Suppressor macrophage (primary cell): ENCODE measurements at regions not wholly inside any gene's neighbourhood (a gene's known extent, or its start where the extent isn't known, plus 50 kb on each side); places are given as distances from the start of the nearest gene placed in this dataset.
"Not testable (repeated sequence)": the region's sequence is repeated elsewhere in the genome, so short reads cannot be mapped to it uniquely, and the experiment has no call there.

ENCODE experiments used
- DNase-seq, 4 experiments: peaks; one replicate each; pipeline ENCODE4 v3.0.0-alpha.2; 2020 to 2022

GRCh38 chr21:20016435-20017005, 981.7 kb upstream of the NCAM2 start:
- DNase-seq: no peak

- no peak for DNase-seq
Observed at GRCh38 chr21:20020026-20020425, 978.2 kb upstream of the NCAM2 start.

GRCh38 chr21:20023193-20023592, 975.0 kb upstream of the NCAM2 start:
- DNase-seq: no peak

GRCh38 chr21:20024741-20025140, 973.5 kb upstream of the NCAM2 start:
- no peak for DNase-seq

GRCh38 chr21:20026543-20026942, 971.7 kb upstream of the NCAM2 start:
- DNase-seq: no peak

GRCh38 chr21:20030390-20030789, 967.8 kb upstream of the NCAM2 start:
- no peak for DNase-seq

- no peak for DNase-seq
Observed at GRCh38 chr21:20031807-20032206, 966.4 kb upstream of the NCAM2 start.

- peak in 1 of 4 experiments; percentile 3 for DNase-seq
Observed at GRCh38 chr21:20040768-20041167, 957.4 kb upstream of the NCAM2 start.

GRCh38 chr21:20045197-20045596, 953.0 kb upstream of the NCAM2 start:
- DNase-seq: no peak

GRCh38 chr21:20048130-20048837, 949.9 kb upstream of the NCAM2 start:
- not testable (repeated sequence) for DNase-seq

- DNase-seq: no peak
Observed at GRCh38 chr21:20083336-20083735, 914.9 kb upstream of the NCAM2 start.

- no peak for DNase-seq
Observed at GRCh38 chr21:20083925-20084324, 914.3 kb upstream of the NCAM2 start.

GRCh38 chr21:20086508-20086907, 911.7 kb upstream of the NCAM2 start:
- no peak for DNase-seq

- DNase-seq: no peak
Observed at GRCh38 chr21:20106368-20106767, 891.8 kb upstream of the NCAM2 start.

- peak; percentile 1 to 31 (median 17) for DNase-seq
Observed at GRCh38 chr21:20108016-20108415, 890.2 kb upstream of the NCAM2 start.

- no peak for DNase-seq
Observed at GRCh38 chr21:20108976-20109540, 889.2 kb upstream of the NCAM2 start.

GRCh38 chr21:20110368-20110767, 887.8 kb upstream of the NCAM2 start:
- no peak for DNase-seq

GRCh38 chr21:20151741-20152140, 846.5 kb upstream of the NCAM2 start:
- no peak for DNase-seq

- DNase-seq: no peak
Observed at GRCh38 chr21:20163167-20163566, 835.0 kb upstream of the NCAM2 start.

GRCh38 chr21:20167059-20167458, 831.1 kb upstream of the NCAM2 start:
- no peak for DNase-seq

GRCh38 chr21:20169812-20170576, 828.2 kb upstream of the NCAM2 start:
- DNase-seq: no peak

- DNase-seq: no peak
Observed at GRCh38 chr21:20186186-20186585, 812.0 kb upstream of the NCAM2 start.

GRCh38 chr21:20187028-20187427, 811.2 kb upstream of the NCAM2 start:
- DNase-seq: no peak

GRCh38 chr21:20201323-20201722, 796.9 kb upstream of the NCAM2 start:
- DNase-seq: not testable (repeated sequence)
